GM19023 (cell line): ENCODE measurements at regions not wholly inside any gene's neighbourhood (a gene's known extent, or its start where the extent isn't known, plus 50 kb on each side); places are given as distances from the start of the nearest gene placed in this dataset.

Source experiments
- ATAC-seq: cut with Tn5 transposase; IDR thresholded peaks from one replicate; pipeline ENCODE4 v1.9.1; 2021; ENCODE audit warnings: mild to moderate bottlenecking, moderate library complexity; ENCODE audit not compliant: unreplicated experiment

GRCh38 chr2:5111581-5111980 lies 580.6 kb upstream of the SOX11 start:
- no peak for ATAC-seq

GRCh38 chr2:5119046-5119445 lies 573.1 kb upstream of the SOX11 start:
- no peak for ATAC-seq

GRCh38 chr2:5121121-5121520 lies 571.1 kb upstream of the SOX11 start:
- ATAC-seq: no peak

- ATAC-seq: no peak
Observed at GRCh38 chr2:5121642-5122041, 570.5 kb upstream of the SOX11 start.

- no peak for ATAC-seq
Observed at GRCh38 chr2:5123582-5124196, 568.5 kb upstream of the SOX11 start.

- ATAC-seq: no peak
Observed at GRCh38 chr2:5125017-5125730, 567.0 kb upstream of the SOX11 start.

- no peak for ATAC-seq
Observed at GRCh38 chr2:5132281-5132680, 559.9 kb upstream of the SOX11 start.

- no peak for ATAC-seq
Observed at GRCh38 chr2:5140347-5140746, 551.8 kb upstream of the SOX11 start.

GRCh38 chr2:5144159-5144558 lies 548.0 kb upstream of the SOX11 start:
- no peak for ATAC-seq

GRCh38 chr2:5145053-5145452 lies 547.1 kb upstream of the SOX11 start:
- ATAC-seq: no peak

GRCh38 chr2:5145801-5146200 lies 546.4 kb upstream of the SOX11 start:
- ATAC-seq: no peak

- no peak for ATAC-seq
Observed at GRCh38 chr2:5148392-5149085, 543.6 kb upstream of the SOX11 start.

GRCh38 chr2:5150871-5151270 lies 541.3 kb upstream of the SOX11 start:
- ATAC-seq: no peak

GRCh38 chr2:5164776-5165525 lies 527.2 kb upstream of the SOX11 start:
- no peak for ATAC-seq

- no peak for ATAC-seq
Observed at GRCh38 chr2:5172923-5173322, 519.3 kb upstream of the SOX11 start.

GRCh38 chr2:5173876-5174535 lies 518.2 kb upstream of the SOX11 start:
- ATAC-seq: no peak

- no peak for ATAC-seq
Observed at GRCh38 chr2:5175231-5175630, 517.0 kb upstream of the SOX11 start.

- no peak for ATAC-seq
Observed at GRCh38 chr2:5176764-5177163, 515.4 kb upstream of the SOX11 start.

GRCh38 chr2:5183031-5183430 lies 509.2 kb upstream of the SOX11 start:
- ATAC-seq: no peak

- ATAC-seq: no peak
Observed at GRCh38 chr2:5187283-5187682, 504.9 kb upstream of the SOX11 start.

- ATAC-seq: no peak
Observed at GRCh38 chr2:5188636-5189035, 503.5 kb upstream of the SOX11 start.
